ENCODE measurements at regions not wholly inside any gene's neighbourhood (a gene's known extent, or its start where the extent isn't known, plus 50 kb on each side); places are given as distances from the start of the nearest gene placed in this dataset.

DNA sequence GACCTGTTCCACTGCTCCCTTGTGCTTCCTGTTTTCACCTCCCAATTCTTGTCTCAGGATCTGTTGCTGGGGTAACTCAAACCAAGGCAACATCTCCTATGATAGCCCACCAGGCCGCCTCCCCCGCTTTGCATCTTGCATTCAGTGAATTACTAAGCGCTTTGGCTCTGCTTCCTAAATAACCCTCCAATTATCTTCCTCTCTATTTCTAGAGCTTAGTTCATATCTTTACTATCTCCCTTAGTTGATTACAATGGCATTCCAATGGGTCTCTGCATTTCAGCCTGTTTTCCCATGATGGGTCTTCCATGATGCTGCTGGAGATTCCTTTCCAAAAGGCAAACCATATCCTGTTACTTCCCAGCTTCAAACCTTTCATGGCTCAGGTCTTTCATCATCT is 117.2 kb upstream of the FERMT1 start:
- peak in 3 of 58 donors; percentile 2 to 5 (median 3) for DNase-seq

DNA sequence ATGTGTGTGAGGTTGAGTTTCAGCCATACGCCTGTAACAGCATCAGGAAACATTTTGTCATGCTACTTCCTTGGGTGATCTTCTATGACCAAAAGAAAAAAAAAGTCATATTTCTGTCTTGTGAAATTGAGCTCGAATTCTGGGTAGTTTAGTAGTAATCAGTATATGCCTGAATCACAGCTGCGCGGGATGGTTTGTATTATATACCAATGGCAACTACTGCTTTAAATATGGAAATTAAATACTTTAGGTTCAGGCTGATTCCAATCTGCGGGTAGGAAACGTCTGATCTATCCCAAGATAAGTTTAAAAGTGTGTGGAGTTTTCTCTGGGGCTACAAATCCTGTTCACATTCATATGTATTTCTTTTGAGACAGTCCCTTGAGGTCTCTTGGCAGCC is 115.6 kb upstream of the FERMT1 start:
- no peak for DNase-seq

DNA sequence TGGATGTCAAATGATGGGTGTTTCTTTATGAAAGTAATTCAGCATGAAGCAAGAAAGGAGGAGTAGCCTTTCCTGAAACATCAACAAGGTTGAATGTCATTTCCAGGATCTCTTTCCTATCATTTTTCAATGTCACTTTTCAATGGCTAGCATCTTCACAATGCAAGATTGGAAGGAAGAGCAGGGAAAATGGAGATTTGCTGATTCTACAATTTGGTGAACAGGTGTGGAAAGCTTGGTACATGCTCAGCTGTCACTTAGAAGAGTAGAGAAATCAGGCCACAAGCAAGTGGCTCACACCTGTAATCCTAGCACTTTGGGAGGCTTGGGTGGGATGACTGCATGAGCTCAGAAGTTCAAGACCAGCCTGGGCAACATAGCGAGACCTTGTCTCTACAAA is 112.7 kb upstream of the FERMT1 start:
- no peak for DNase-seq

DNA sequence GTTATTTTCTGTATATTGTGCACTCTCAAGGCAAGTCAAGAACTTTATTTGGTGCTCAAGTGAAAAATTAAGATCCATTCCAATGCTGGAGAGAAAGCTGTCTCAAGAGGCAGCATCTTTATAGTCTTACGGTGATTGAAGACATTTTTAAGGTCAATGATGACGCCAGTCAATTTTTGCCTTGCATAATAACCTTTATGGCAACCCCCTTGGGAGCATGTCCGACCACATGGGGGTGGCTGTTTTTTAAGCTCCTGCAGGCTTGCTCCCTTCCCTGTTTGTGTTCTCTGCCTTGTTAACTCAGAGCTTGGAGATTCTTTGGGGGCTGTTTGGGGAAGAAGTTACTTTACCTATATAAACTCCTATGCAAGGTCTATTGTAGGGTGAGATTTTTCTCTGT is 109.6 kb upstream of the FERMT1 start:
- no peak for DNase-seq

DNA sequence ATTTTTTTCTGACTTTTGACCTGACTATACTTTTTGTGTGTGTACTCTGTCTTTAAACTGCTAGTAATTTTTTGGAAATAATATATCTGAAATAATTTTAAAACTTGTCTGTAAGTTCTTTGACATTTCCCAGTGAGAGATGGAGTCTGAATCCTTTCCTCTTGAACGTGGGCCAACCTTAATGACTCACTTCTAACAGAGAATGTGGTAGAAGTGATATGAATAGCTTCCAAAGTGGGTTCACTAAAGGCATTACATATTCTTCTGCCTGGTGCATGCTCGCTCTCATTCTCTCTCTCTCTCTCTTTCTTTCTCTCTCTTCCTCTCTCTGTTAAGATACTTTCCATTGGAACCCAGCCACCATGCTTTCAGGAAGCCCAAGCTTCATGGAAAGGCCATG is 108.7 kb upstream of the FERMT1 start:
- DNase-seq = no peak

DNA sequence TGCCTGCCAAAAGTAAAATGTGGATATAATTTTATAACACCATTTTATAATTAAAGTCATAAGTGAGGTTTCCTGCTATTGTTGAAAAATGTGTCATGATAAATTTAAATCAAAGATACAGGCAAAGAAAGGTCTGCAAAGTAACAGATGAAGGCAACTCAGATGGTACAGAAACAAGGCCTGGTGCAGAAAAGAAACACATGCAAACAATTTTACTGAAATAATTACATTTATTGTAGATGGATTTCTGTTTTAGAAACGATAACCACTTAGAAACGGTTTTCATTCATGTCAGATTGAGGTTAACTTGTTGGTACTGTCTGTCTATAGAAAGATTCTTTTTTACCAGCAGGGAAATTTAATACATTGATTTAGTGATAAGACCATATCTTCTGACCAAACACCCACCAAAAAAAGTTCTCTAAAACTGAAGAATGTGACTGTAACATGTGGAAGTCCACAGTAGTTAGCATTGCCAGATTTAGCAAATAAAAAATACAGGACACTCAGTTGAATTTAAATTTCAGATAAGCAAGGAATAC is 105.5 kb upstream of the FERMT1 start:
- no peak for DNase-seq

DNA sequence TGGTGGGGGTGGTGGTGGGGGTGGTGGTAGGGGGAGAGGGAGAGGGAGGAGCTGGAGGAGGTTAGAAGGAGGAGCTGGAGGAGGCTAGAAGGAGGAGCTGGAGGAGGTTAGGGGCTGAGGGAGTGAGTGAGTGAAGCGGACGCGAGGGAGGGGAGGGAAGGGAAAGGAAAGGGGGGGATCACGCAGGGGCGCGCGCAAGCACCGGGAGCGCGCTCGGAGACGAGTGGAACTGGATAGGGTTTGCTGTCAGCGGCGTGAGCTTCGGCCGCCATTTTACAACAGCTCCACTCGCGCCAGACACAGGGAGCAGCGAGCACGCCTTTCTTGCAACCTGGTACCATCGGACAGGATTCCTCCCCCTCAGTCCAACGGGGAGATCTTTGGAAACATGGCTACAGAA is 90.5 kb upstream of the FERMT1 start:
- no peak for DNase-seq

DNA sequence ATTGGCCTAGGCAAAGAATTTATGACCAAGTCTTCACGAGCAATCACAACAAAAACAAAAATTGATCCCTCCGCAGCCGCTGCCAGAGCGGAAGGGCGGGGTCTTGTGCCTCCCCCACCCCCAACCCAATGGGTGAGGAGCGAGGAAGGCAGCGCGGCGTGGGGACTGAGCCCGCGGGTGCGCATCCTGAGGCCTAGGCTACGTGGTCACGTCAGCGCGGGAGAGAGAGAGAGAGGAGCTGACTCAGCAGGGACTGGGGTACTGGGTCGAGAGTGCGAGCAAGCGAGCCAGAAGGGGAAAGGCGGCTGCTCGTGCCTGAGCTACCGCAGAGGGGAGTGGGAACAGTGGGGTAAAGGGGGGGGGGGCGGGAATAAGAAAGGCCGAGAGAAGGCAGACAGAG is 90.1 kb upstream of the FERMT1 start:
- DNase-seq = no peak

DNA sequence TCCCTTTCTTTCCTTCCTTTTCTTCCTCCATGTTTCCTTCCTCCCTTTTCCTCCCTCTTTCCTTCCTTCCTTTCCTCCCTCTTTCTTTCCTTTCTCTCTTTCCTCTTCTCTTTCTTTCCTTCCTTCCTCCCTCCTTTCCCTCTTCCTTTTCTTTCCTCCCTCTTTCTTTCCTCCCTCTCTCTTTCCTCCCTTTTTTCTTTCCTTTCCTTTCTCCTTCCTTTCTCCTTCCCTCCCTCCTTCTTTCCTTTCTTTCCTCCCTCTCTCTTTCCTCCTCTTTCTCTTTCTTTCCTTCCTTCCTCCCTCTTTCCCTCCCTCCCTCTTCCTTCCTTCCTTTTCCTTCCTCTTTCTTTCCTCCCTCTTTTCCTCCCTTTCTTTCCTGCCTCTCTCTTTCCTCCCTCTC is 86.3 kb upstream of the FERMT1 start:
- no peak for DNase-seq

DNA sequence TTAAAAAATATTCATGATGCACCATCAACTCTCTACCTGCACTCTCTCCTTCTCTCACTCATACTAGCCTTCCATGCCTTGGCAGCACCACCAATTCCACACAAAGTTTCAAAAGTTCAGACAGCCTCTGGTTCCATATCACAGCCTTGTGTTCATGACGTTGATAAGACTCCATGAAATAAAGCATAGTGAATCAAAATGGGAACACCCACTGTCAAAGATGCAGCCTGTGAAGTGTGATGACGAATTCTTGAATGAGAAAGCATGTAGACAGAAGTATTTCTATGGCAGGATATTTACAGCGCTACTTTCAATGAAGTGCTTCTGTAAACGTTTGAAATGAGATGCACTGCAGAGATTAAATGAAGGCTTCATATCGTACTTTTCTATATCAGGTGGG is 77.3 kb upstream of the FERMT1 start:
- DNase-seq = no peak

DNA sequence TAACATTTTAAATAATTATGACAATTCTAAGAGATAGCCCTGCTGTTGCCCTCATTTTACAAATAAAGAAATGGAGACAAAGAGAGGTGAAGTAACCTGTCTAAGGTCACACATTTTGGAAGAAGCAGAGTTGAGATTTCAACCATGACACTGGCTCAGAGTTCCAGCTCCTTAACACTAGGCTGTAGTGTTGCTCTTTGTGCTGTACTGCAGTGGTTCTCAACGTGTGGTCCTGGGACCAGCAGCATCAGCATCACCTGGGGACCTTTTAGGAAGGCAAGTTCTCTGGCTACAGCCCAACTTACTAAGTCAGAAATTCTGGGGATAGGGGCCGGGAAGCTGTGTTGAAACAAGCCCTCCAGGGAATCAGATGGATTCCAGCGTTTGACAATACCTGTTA is 62.4 kb upstream of the FERMT1 start:
- DNase-seq = no peak

DNA sequence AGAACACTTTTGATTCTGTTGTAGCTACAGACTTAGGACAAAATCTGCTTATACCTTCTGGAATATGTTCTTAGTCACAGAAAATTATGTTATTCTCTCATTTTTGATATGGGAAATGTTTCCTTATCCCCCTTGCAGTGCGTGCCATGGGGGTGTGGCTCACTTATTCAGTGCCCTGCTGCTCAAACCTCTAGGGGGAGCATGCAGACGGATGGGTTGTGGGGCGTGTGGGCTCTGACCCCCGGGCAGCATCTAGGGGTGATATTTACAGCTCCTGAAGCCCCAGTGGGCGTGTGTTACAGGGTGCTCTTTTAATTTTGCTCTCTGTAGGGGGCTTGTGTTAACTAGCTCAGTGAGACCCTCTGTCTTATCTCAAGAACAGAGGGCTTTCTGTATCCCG is 61.3 kb upstream of the FERMT1 start:
- DNase-seq = no peak

DNA sequence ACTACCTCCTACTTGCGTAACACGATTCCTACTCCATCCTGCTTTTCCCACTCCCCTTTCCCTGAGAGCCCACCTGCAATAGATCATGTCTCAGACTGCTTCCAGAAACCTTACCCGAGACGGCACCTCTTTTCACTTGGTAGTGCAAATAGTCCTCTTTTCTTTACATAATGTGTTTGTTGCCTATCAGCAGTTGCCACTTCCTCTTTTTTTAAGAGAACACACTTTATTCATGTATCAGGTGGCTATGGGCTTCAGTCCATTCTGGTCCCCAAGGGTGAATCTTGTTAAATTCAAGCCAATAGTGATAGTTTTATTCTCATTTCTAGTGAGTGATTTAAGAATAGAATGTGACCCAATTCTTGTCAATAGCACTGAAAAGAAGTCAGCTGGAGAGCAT is 57.7 kb upstream of the FERMT1 start:
- DNase-seq = no peak

DNA sequence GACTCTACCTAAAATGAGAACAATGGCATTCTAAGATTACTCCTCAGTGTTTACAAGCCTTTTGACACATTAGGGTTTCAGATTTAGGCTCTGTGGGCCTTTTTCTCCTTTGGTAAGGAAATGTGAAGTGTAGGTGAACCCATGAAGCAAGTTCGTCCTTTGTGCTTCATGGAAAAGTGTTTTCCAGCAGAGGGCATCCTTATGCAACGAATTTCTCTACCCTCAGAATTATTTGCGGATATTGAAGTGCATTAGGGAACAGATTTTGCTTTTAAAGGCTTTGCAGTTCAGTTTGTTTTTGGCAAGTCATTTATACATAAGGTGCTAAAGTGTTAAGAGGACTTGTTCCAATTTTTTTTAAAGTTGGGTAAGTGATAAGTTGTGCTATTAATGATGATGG is 55.7 kb upstream of the FERMT1 start:
- DNase-seq = peak in 2 of 58 donors; percentile 10 to 16

DNA sequence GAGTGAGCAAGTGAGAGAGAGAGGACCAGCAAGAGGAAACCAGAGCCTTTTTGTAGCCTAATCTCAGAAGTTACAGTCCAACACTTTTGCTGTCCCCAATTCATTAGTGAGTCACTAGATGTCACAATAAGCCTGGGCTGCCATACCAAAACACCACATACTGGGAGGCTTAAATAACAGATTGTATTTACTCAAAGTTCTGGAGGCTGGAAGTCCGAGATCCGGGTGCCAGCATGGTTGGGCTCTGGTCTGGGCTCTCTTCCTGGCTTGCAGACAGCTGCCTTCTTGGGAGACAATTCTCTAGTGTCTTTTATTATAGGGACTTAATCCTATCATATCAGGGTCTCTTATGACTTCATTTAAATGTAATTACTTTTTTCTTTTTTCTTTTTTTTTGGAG is 50.7 kb upstream of the FERMT1 start:
- no peak for DNase-seq

All from anterior cingulate cortex (tissue), 58 donors.